NT2/D1 (cell line): ENCODE measurements at regions not wholly inside any gene's neighbourhood (a gene's known extent, or its start where the extent isn't known, plus 50 kb on each side); places are given as distances from the start of the nearest gene placed in this dataset.

ENCODE experiments used
- DNase-seq: peaks from one replicate; pipeline ENCODE4 v3.0.0-alpha.2; 2011; ENCODE audit warnings: low read depth, low spot score
- H3K27me3 ChIP-seq: 2 replicates; pipeline ENCODE4 v1.6.0; 2011; ENCODE audit warnings: mild to moderate bottlenecking; ENCODE audit not compliant: insufficient read length, insufficient read depth
- H3K36me3 ChIP-seq: 2 replicates; pipeline ENCODE4 v1.6.1; 2011; ENCODE audit warnings: mild to moderate bottlenecking, low read length, mixed read lengths; ENCODE audit not compliant: insufficient read depth, insufficient read length
- H3K4me1 ChIP-seq: 2 replicates; pipeline ENCODE4 v1.5.1; 2011; ENCODE audit not compliant: insufficient read depth, insufficient read length
- H3K4me3 ChIP-seq: 2 replicates; pipeline ENCODE4 v1.5.1; 2011; ENCODE audit warnings: low read depth; ENCODE audit not compliant: insufficient read length
- H3K9ac ChIP-seq: 2 replicates; pipeline ENCODE4 v1.6.0; 2011; ENCODE audit warnings: low read depth; ENCODE audit not compliant: insufficient read length
- H3K9me3 ChIP-seq: 2 replicates; pipeline ENCODE4 v1.5.1; 2011; ENCODE audit warnings: mild to moderate bottlenecking, low read length; ENCODE audit not compliant: insufficient read depth
- SUZ12 ChIP-seq: IDR thresholded peaks from 2 replicates; pipeline ENCODE4 v1.6.1; 2011; ENCODE audit not compliant: insufficient read length, insufficient read depth; ENCODE audit errors: extremely low read depth
- YY1 ChIP-seq: IDR thresholded peaks from 2 replicates; pipeline ENCODE4 v1.6.1; 2011; ENCODE audit not compliant: insufficient read length, insufficient read depth
- ZNF274 ChIP-seq: IDR thresholded peaks from 2 replicates; pipeline ENCODE4 v1.6.1; 2011; ENCODE audit warnings: mild to moderate bottlenecking, low read depth, low read length

DNA sequence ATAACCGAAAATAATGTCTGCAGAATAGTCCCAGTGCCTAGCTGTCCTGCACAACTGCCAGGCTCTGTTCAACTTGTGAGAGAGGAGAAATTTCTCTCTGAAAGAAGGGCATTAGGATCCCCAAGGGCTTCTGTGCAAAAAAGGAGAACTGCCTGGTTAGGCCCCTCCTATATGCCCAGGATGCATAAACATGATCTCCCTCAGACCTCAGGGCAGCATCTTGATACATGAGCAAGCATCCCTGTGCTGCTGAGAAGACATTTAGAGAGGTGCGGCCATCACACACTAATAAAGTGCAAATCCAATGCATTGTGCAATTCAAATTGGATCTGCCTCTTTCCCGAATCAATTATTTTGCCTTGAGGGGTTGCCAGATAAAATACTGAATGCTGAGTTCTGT lies 553.6 kb downstream of the TNS3 start:
- no peak overlapping the region for H3K9ac ChIP-seq

GRCh38 chr7:47027695-47028240 lies 554.1 kb downstream of the TNS3 start:
- no peaks in the 10 kb centered on the region for H3K36me3 ChIP-seq
- DNase-seq: no peak
- TF ChIP-seq ZNF274 (no peak), SUZ12 (no peak), YY1 (no peak)
- H3K9me3 ChIP-seq: no peaks in the 10 kb centered on the region
- H3K27me3 ChIP-seq: no peaks in the 10 kb centered on the region
- no peak overlapping the region for H3K4me3 ChIP-seq
- no peaks in the 10 kb centered on the region for H3K4me1 ChIP-seq
- H3K9ac ChIP-seq: no peak overlapping the region

More for the DNA sequence above, 553.6 kb downstream of the TNS3 start:
- H3K4me3 ChIP-seq: no peak overlapping the region
- H3K36me3 ChIP-seq: no peaks in the 10 kb centered on the region
- no peaks in the 10 kb centered on the region for H3K4me1 ChIP-seq
- no peaks in the 10 kb centered on the region for H3K9me3 ChIP-seq
- no peak for TF ChIP-seq SUZ12
- TF ChIP-seq YY1: no peak
- no peak for TF ChIP-seq ZNF274
- no peak for DNase-seq
- H3K27me3 ChIP-seq: no peaks in the 10 kb centered on the region

DNA sequence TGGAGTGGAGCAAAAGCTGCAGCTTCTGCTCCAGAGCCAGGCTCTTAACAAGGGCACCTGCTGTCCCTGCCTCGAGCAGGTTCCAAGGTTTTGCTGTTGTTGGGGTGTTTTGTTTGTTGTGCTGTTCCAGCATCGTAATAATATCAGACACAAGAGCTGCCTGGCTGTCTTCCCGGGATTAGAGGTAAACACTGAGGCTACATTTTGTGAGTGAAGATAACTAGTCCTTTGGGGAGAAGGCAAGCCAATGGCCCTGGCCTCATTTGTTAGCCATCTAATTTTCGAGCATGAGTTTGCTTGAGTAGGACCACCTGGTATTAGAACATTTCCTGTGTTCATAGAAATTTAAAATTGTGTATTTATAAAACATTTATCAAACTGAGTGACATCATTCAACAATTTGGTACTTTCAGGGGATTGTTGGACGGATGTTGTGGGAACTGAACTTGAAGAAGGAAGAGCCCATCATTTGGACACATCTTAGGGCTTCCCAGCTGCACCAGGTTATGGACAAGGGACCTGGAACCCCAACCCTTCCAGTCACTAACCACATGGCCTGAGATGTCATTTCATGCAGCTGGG lies 555.0 kb downstream of the TNS3 start:
- no peak for DNase-seq
- no peaks in the 10 kb centered on the region for H3K9me3 ChIP-seq
- TF ChIP-seq ZNF274: no peak
- no peak for TF ChIP-seq YY1
- no peak for TF ChIP-seq SUZ12
- H3K27me3 ChIP-seq: no peaks in the 10 kb centered on the region
- no peak overlapping the region for H3K4me3 ChIP-seq
- no peaks in the 10 kb centered on the region for H3K4me1 ChIP-seq
- H3K36me3 ChIP-seq: no peaks in the 10 kb centered on the region
- H3K9ac ChIP-seq: no peak overlapping the region

DNA sequence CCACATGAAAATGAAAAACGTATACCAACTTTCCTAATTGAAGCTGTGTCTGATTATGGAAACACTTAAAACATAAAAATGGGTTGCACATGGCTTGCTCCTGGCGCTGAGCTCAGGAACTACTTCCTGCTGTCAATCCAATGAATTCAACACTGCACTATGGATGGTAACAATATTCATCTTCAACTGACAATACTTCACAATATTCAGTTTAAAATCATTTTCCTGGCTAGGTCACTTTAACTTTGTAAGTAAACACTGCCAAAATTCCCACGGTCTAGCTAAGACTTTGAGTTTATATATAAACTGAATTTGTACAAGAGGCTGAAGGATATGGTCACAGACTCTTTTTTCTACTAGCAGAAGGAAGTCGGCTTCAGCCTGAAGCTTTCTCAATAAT lies 556.9 kb downstream of the TNS3 start:
- Histone ChIP-seq H3K9me3 (peaks cover 6% of the 10 kb centered on the region; the same call in 1 of the 2 replicates), H3K36me3 (no peaks in the 10 kb centered on the region), H3K4me1 (no peaks in the 10 kb centered on the region), H3K9ac (no peak overlapping the region), H3K4me3 (no peak overlapping the region), H3K27me3 (no peaks in the 10 kb centered on the region)
- TF ChIP-seq SUZ12 (no peak), ZNF274 (no peak), YY1 (no peak)
- DNase-seq: no peak

DNA sequence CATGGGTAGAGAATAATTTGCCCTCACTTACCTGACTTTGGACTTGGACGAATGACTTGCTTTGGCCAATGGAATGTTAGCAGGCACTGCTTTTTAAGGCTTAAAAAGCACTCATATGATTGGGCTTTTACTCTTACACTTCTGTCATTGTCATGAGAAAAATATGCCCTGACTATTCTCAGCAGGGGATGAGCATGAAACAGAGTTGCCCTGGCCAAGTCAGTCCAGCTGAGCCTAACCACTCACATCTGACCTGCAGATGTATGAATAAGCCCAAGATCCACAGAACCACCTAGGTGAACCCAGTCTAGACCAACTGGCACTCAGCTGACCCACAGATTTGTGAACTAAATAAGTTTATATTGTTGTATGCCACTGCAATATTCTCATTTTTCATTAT lies 573.5 kb downstream of the TNS3 start:
- no peak for DNase-seq
- Histone ChIP-seq H3K36me3 (no peaks in the 10 kb centered on the region), H3K9me3 (no peaks in the 10 kb centered on the region), H3K4me1 (no peaks in the 10 kb centered on the region), H3K27me3 (no peaks in the 10 kb centered on the region), H3K4me3 (no peak overlapping the region), H3K9ac (no peak overlapping the region)
- TF ChIP-seq SUZ12: no peak

DNA sequence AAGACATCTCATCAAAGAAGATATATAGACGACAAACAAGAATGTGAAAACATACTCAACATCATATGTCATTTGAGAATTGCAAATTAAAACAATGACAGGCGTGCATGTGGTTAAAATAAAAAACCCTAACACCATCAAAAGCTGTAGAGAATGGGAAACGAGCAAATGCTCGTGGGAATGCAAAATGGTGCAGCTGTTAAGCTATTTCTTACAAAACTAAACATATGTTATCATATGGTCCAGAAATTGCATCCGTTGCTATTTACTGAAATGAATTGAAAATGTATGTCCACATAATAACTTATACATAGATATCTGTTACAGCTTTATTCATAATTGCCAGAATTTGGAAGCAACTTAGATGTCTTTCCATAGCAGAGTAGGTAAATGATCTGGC lies 574.4 kb downstream of the TNS3 start:
- Histone ChIP-seq H3K9ac (no peak overlapping the region), H3K4me1 (no peaks in the 10 kb centered on the region), H3K36me3 (no peaks in the 10 kb centered on the region), H3K4me3 (no peak overlapping the region), H3K27me3 (no peaks in the 10 kb centered on the region), H3K9me3 (no peaks in the 10 kb centered on the region)
- DNase-seq: no peak
- no peak for TF ChIP-seq ZNF274
- TF ChIP-seq SUZ12: no peak
- no peak for TF ChIP-seq YY1

- no peak for TF ChIP-seq SUZ12
- TF ChIP-seq ZNF274: no peak
- no peak for TF ChIP-seq YY1
- no peak for DNase-seq
- no peaks in the 10 kb centered on the region for H3K36me3 ChIP-seq
Observed at GRCh38 chr7:47000561-47000960, 581.4 kb downstream of the TNS3 start.

DNA sequence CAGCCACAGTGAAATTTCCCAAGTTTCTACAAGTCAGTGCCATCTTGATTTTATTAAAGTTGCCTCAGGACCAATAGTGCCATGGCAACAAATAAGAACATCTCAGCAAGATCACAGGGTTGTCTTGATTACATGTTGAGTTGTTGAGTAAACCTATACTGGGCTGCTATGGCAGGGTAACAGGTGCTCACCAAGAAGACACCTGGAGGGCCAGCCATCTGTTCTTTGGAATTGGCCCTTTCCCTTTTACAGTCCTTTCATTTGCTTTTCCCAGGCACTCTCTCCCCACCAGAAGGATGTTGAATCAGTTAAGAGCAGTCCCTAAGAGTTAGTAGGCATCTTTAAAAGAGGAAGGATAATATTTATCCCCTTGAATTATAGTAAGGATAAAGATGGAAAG lies 582.0 kb downstream of the TNS3 start:
- Histone ChIP-seq H3K27me3 (no peaks in the 10 kb centered on the region), H3K9me3 (no peaks in the 10 kb centered on the region), H3K36me3 (no peaks in the 10 kb centered on the region), H3K4me1 (no peaks in the 10 kb centered on the region), H3K9ac (no peak overlapping the region), H3K4me3 (no peak overlapping the region)
- no peak for DNase-seq
- TF ChIP-seq YY1: no peak
- no peak for TF ChIP-seq ZNF274
- no peak for TF ChIP-seq SUZ12

More at GRCh38 chr7:47000561-47000960, 581.4 kb downstream of the TNS3 start:
- no peak overlapping the region for H3K4me3 ChIP-seq
- no peaks in the 10 kb centered on the region for H3K4me1 ChIP-seq
- no peaks in the 10 kb centered on the region for H3K27me3 ChIP-seq
- no peak overlapping the region for H3K9ac ChIP-seq
- H3K9me3 ChIP-seq: no peaks in the 10 kb centered on the region
